EL (cell line): ENCODE measurements at regions not wholly inside any gene's neighbourhood (a gene's known extent, or its start where the extent isn't known, plus 50 kb on each side); places are given as distances from the start of the nearest gene placed in this dataset.

ENCODE experiments used
- DNase-seq: peaks from one replicate; pipeline ENCODE4 v3.0.0-alpha.2; 2016

DNA sequence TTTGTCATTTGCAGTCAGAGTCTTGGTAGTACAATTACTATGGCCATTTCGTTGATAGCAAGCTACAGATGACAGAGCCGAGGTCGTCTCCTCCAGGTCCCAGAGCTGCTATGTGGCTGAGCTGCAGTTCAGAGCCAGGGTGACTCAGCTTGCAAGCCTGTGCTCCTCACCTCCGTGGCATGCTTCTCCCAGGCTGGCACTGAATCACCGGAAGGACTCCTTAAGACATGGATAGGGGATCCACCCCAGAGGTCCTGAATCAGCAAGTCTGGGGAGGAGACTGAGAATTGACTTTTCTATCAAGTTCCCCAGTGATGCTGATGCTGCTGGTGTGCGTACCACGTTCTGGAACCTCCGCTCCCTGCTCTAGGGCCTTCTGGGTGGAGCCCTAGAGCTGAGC is 291.2 kb downstream of the CDH26 start:
- peak; percentile 100 for DNase-seq

DNA sequence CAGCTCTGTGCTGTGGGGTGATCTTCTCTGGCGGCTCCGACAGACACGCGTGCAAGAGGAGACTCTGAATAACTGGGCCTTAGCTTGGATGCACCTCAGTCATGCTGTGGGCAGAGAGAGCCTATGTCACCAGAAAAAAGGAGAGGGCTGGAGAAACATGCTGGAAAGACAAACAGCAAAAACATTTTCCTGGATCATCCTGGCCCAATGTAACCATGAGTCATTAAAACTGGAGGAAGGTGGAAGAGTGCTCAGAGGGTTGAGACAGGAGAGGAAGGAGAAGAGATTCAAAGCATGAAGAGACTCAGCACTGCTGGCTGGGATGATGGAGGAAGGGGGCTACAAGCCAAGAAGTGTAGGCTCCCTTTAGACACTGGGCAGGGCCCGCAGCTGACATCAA is 292.0 kb downstream of the CDH26 start:
- peak; percentile 28 for DNase-seq

DNA sequence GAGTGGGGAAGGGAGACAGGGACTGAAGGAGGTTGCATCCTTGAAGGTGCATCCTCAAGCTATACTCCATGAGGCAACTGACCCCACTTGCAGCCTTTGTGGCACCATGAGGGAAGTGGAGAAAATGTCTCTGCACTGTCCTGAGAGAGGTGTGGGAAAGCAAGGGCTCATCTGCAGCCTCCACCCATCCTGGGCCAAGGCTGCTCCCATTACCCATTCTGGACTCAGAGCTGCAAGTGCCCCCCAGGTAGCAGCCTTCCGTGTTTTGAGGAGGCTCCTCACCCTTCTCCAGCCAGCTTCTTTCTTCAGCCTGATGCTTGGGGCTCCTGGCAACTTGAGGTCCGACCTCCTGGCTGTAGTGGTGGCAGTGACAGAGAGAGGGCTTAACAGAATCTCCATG is 294.6 kb downstream of the CDH26 start:
- DNase-seq, result no peak

DNA sequence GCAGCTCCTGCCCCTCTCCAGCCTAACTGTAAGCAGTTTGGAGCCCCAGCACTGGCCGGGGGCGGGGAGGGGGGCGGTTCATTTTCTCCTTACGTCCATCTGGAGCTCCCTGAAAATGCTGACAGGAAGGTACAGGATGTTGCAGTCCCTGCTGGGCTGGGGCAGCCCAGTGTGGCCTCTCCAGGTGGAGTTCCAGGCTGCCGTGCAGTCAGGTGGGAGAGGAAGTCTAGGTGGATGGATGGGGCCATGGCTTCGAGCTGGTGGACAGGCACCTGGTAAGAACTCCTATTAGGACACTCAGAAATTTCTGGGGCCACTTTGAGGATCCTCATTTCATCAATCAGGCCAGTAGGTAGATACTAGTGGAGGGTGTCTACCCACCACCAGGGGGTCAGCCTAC is 295.2 kb downstream of the CDH26 start:
- no peak for DNase-seq

DNA sequence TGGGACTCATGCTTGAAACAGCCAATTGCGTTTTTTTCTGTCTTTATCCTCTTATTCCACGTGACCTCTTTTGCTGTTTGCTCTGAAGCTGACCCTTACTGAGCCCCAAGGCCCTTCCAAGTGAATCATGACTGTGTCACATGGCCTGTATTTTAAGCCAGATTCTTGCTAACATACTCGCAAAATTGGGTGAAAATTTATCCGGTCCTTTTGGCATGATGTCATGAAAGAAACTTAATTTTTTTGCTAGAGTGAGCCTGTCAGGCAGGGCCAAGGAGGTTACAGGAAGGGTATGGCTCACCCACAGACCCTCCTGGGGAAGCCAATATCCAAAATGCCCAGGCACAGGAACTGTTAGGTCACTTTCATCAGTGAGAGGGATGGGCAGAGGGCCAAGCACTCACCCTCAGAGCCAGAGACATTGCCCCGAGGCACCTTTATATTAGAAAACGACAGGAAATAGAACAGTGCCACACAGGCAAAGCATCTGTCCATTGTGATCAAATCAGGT is 296.7 kb downstream of the CDH26 start:
- peak; percentile 91 for DNase-seq

DNA sequence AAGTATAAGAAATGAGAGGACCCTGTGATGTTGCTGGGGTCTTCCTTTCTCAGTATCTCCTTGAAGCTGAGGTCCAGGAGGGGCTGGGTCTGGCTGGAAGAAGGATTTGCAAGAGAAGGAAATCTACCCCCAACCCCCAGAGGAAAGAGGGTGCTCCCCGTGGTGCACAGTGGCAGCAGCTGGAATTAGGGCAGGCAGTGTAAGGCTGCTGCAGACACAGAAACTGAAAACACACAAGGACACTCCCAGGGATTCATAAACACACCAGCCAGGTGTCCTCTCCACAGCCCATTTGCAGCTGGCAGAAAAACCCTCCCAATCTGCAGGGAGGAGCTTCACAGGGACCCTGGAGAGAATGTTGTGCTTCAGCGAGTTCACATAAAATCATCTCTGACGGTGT is 297.2 kb downstream of the CDH26 start:
- DNase-seq, result no peak

DNA sequence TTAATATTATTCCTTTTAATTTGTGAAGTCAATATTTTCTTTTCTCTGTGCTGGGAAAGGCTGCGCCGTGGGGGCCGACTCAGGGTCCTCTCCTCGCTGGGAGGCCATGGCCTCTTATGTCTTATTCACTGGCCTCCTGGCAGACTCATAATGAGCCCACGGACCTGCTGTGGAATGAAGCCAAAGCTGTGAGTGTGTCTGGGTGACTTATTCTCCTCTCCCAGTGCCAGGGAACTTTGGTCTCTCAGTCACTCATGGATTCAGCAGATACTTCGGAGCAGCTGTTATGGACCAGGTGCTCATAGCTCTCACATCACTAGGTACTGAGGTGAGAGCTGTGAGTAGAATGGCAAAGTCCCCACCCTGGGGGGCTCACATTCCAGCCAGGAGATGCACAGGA is 297.6 kb downstream of the CDH26 start:
- DNase-seq, result peak; percentile 61

DNA sequence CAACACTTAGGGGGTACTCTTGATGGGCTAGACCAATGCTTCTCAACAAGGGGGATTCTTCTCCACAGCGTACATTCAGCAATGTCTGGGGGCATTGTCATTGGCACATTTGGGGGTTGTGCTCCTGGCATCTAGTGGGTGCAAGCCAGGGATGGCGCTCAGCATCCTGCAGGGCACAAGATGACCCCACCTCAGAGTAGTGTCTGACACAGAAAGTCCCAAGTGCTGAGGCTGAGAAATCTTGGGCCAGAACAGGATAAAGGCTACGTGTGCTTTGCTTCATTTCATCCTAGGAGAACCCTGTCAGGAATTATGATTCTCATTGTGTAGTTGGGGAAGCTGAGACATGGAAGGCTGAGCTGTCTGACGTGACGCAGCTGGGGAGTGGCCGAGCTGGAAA is 298.6 kb downstream of the CDH26 start:
- no peak for DNase-seq

DNA sequence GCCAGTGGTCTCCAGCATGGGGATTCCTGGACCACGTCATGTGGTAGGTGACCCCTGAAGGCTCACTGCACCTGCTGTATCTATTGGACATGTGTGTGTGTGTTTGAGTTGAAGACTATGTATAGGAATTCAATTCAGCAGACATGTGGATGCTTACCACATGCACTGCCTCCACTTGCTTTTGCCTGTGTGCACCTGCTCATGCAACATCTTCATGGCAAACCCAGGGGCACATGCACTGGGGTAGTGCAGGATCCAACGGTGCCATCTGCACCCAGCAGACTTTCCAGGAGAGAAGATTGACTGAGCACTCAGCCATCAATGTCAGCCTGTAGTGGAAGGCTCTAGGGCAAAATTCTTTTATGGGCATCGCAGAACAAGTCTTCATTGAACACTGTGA is 299.4 kb downstream of the CDH26 start:
- DNase-seq, result no peak

DNA sequence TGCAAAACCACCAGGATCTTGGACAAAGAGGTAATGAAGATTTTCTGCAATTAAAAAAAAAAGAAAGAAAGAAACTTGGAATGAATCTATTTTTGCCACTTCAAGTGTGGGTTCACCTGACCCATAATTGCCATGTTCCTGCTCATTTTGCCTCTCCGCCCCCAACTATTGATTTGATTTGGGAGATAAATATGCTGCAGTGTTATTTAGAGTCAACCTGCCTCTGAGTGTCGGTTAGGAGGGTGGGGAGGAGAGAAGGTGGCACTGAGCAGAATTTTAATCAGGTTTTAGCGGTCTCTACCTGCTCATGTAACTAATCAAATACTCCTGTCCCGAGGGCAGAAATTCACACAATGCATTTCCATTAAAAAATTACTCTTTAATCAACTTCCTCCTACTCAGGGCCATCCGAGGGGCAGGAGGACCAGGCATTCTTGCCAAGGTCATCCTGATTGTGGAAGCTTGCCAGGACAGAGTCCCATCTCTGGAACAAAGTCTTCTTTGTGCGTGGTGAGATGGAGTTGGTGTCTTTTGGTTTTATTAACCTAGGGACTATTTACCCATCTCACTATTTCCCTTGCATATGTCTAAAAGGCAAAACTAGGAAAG is 300.1 kb downstream of the CDH26 start:
- no peak for DNase-seq

DNA sequence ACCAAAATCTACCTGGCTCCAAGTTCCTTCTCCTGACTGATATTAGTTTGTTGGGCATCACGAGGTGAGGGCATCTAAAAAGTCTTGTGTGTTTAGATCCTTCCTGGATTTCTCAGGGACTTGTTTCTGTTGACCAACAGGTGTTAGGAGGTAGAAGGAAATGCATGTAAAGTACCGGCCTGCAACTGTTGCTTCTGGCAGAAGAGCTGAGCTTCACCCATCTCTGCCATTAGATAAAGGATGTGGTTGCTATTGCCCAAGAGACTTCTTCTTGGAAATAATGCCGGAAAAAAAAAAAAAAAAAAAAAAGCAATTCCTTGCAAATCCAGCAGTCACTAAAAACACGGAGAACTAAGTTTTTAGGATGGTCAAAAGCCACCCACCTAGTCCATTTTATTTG is 303.1 kb downstream of the CDH26 start:
- no peak for DNase-seq

DNA sequence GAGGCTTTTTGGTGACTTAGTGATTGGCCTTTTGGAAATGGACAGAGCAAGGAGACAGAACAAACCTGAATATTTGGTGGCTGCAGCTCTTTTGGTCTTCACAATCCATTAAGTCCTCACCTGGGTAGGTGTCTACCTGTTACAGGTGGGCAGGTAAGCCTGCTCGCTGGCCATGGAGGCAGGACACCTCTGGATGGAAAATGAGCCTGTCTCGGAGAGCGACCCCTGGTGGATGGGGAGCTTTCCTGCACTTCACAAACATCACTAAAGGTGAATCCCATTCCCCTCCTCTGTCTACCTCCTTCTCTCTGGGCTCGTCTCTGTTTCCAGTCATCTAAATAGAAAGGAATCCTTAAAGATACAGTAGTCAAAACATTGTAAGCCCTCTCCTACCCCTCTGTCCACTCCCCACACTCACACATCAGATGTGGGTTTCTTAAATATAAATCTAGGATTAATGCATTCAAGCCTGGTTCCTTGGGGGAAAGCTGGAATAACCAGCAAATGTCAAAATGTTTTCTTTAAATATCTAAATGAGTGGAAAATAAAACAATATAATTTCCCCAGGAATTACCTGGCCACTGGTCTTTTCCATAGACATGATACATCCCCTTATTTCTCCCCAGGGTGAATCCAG is 304.9 kb downstream of the CDH26 start:
- peak; percentile 42 for DNase-seq

DNA sequence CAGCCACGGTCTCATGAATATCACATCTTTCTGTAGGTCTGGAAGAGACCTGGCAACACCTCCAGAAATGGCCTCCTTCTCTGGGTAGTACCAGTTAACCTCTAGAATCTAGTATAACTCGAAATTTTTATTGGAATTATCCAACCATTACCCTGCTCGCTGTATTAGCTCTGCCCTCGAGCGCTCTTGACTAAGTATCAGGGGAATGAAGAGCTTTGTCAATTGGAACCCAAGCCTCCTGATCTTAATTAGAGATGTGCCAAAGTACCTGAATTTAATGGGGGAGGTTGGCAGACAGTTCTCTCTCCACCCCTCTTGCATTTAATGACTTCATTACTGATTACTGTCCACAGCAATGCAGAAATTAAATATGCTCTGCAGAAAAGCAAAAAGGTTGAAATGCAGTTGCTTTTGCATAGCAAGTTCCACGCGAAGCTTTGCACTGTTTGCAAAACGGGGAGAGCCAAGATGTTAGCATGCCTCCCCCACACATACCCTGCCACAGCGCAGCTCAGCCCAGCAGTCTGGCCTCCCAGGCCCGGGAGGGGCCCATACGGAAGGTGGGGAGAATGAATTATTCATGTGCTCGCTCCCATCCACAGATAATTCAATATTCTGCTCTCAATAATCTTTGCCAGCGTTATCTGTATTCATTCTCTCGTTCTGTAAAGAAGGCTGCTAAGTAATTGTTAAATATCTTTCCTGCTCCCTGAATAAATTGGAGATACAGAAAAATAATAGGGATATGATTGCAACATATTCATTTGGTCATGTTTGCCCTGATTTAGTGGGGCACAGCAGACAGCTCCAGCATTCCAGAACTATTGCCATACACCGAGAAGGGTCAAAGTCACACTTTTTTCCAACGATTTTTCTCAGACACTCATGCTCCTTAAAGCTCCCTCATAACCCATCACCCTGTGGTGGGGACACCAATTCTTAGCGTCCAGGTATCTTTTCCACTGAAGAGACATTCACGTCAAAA is 305.8 kb downstream of the CDH26 start:
- DNase-seq, result no peak

DNA sequence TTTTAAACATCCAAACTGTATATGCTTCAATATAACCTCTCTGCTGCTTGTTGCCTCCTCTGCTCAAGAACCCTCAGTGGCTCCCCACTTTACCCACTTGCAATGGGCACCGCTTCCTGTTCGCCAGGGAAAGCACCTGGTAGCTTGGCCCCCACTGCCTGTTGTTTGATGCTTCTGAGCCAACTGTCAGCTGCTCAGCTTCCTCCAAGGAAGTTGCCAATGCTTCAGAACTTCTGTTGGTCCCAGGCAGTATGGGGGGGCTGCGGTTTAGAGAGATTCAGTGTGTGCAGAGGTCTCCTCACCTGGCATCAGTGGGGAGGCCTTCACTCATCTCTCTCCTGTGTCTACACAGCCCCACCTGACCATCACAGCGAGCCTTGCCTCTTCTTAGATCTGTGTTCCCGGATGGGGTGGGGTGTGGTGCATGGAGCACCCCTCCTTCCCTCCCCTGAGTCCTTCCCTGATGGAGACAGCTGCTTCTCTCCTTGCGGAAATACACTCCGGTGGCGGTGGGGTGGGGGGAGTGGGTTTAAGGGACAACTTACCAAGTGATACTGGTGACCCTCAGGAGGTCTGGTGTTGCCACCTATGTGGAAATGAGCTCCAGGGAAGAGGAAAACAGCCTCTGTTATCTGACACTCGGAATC is 308.1 kb downstream of the CDH26 start:
- no peak for DNase-seq

DNA sequence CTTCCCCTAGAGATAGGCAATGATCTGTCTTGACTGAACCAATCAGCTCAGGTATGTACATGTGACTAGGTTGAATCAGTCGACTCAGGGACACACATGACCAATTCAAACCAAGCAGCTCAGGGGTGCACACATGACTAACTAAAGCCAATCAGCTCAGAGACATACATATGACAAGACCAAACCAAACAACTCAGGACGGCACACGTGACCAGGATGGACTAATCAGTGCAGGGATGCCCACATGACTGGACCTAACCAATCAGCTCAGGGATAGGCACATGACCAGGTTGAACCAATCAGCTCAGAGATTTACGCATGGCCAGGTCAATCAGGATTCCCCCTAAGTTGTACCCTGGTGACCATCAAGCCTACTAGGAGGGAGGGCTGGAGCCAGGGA is 310.3 kb downstream of the CDH26 start:
- DNase-seq, result no peak

DNA sequence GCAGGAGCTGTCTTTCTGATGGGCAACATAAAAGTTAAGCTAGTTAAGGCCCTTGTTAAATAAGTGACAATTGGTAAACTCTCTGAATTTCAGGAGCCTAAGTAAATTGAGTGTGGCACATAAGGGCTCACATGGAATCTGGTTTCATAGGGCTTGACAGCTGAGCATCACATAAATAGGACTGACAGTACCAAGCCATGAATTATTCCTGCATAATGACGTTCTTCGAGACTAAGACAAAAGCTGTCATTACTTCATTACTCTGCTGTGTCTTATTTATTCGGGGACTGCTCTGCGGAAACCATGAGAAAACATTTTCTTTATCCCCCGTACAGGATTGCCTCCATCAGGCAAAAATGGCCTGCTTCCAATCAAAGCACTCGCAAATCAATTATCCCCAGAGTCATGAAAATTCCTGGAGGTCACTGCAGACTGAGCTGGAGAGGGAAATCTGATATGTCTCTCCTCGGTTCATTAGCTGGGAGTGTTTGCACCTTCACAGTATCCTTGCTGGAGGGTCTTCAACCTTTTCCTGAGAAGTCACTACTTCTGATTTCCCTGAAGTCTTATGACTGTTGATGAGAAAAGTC is 311.4 kb downstream of the CDH26 start:
- DNase-seq, result no peak

DNA sequence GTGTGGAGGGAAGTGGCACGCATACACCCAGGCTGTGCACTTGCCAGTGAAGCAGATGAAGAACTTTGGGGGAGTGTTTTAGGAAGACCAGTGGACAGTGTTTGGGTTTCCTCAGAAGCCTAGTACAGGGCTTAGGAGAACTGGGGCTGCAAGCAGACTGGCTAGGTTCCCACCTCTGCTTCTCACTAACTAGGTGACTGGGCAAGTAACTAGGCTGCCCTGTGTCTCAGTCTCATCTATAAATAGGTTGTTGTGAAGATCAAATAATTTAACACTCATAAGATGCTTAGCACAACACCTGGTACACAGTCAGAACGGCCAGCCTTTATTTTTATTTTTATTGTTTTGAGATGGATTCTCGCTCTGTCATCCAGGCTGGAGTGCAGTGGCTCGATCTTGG is 312.1 kb downstream of the CDH26 start:
- no peak for DNase-seq

DNA sequence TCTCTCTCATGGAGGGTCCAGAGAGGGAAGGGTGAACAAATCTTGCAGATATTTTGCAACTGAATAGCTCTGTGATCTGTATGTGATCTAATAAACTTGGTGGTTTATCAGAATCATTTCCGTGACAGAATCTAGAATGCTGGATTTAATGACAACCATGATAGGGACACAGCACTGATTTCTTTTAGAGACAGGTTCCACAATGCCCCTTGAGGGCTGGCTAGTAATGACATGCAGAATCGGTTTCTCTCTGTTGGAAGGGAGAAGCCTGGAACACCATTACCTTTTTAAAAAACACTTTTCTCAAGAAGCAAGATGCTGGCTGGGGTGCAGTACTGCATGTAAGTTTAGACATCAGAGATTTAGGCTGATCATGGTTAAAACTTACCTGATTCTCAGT is 313.4 kb downstream of the CDH26 start:
- DNase-seq, result no peak

DNA sequence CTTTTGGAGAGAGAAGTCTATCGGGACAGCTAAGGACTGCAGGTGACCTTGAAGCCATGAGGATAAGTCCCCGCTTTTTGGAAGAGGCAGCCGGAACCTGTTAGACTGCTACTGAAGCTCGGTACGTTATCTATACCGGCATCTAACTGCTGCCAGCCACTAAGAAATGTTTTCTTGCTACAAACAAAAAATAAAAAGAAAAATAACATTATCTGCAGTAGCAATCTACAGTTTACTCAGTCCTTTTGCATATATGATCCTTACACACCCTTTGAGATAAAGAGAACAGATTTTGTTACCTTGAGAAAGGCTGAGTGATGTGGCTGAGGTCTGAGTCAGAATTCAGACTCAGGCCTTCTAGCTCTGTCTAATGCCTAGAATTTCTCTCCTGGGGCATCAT is 314.6 kb downstream of the CDH26 start:
- DNase-seq, result no peak

DNA sequence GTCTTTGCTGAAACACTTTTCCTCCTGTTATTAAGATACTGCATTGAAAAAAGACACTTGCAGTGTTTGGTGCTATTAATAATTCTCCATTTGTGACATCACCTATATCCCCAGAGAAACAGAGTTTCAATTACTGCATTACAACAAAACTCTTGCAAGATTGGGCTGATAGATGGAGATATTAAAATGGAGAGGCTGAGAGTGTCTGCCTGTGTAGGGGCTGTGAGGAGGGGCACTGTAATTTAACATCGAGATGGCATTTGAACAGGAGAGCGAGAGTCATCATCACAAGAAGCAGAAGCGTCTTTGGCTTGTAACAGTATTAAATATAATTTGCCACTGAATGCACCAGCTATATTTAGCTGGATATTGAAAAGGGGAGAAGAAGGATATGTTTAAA is 316.5 kb downstream of the CDH26 start:
- DNase-seq, result no peak

DNA sequence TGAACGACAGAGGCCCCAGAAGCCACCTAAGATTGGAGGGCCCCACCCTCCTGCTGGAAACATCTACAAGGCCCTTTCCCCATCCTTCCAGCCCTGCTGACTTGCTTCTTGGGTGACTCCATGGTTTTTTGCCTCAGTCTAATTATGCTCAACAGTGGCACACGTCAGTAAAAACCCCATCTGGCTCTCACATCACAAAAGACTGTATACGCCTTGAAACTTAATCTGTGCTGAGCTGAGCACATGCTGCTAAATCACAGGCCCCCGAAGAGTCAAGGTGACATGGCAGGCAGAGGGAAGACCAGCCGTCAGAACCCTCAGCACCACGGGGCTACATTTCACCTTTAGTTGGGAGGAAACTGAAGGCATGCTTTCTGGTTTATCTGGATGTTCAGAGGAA is 323.1 kb downstream of the CDH26 start:
- DNase-seq, result no peak

DNA sequence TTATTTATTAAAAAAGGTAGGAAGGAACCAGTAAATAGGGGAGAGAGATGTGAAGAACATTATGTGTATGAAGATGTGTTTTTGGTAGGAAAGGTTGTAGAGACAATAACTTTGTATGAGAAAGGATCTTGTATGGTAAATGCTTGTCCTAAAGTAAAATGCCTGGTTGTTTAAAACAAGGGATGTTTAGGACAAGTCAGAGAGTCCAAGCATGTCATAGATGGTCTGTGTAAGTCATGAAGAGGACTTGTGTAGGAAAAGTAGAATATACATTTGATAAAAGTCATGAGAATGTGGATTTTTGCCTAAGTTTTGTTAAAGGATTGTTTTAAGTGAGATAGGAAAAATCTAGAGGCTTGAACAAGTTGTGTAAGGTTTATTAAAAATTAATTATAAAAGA is 325.1 kb downstream of the CDH26 start:
- DNase-seq, result peak; percentile 4

DNA sequence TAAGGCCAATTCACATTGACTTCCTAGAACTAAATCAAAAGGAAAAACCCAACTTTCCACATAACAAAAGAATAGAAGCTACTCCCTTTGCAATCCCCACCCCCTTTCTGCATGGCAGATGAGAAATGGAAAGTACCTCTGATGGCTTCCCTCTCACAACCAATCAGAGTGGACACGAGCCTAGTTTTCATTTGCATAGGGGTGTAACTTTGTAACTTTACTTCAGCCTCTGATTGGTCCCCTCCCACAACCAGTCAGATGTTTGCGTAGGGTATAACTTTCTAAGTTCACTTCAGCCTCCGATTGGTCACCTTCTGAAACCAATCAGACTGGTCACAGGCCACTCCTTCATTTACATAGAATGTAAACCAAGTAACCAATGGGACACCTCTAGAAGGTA is 328.5 kb downstream of the CDH26 start:
- DNase-seq, result no peak
